SK-N-MC (cell line): ENCODE measurements at regions not wholly inside any gene's neighbourhood (a gene's known extent, or its start where the extent isn't known, plus 50 kb on each side); places are given as distances from the start of the nearest gene placed in this dataset.

Experiments
- EZH2 ChIP-seq: fragments of 200-600 bp; sonication (generic); IDR thresholded peaks from one replicate; pipeline ENCODE4 v1.6.1; 2017; ENCODE audit warnings: antibody characterized with exemption
- FOXP2 ChIP-seq: optimal IDR thresholded peaks from 2 replicates; pipeline ENCODE3; 2011; ENCODE audit warnings: mild to moderate bottlenecking, moderate library complexity; ENCODE audit not compliant: insufficient read depth; ENCODE audit errors: extremely low read length, control extremely low read depth
- POLR2AphosphoS5 ChIP-seq: IDR thresholded peaks from 2 replicates; pipeline ENCODE4 v1.6.1; 2012; ENCODE audit warnings: mild to moderate bottlenecking, low read depth, low read length, borderline replicate concordance

GRCh38 chr2:181742361-181742760, 62.0 kb upstream of the NEUROD1 start:
- TF ChIP-seq POLR2AphosphoS5 = no peak
- no peak for TF ChIP-seq EZH2
- no peak for TF ChIP-seq FOXP2
